ENCODE measurements at regions not wholly inside any gene's neighbourhood (a gene's known extent, or its start where the extent isn't known, plus 50 kb on each side); places are given as distances from the start of the nearest gene placed in this dataset.

DNA sequence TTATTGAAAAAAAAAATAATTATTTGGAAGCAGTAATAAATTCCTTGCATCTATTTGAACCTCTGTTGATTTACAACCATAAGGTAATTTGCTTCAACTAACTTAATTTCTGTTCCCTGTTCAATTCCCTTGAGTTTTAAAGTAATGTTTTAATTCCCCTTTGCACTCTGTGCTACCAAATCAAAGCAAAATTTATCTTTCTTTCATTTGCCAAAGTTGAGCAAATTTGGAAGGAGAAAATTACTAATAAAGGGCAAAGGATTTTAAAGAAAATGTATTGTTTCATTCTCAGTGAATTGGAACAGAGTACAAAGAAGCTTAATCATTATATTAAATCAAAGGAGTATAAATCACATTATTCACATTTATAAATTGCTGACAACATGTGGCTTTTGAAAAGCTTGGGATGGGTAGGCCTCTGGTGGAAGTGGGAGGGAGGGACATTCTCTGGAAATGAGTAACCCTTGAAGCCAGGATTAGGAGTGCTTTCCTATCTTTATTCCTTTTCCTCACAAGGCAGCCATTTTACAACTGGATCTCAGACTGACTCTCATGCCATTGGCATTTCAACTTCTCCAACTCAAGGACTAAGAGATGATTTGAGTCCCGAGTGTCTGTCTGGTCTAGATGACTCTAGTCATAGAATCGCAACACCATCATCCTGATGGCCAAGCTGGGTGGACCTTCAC lies 331.6 kb upstream of the DUSP10 start:
- DNase-seq (ENCODE audit: low read depth), result peak; percentile 95

DNA sequence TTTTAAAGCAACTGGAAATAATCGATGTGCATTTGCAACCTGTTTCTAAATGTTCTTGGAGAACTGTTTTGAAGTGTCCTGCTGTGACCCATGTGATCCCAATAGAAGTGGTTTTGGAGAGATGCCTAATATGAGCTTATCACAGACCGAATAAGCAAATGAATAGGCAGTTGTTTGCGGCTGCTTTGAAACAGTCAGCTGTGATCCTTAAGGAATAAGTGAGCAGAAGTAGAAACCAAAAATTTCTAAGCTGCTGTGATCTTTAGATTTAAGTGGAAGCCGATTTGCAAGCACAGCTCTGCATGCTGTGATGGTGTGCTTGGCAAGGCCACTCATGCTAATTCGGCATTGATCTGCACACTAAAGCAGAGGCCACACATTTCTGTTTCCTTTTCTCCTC lies 329.5 kb upstream of the DUSP10 start:
- H3K4me3 ChIP-seq (ENCODE audit: control insufficient read depth, low read depth, low read length), result no peak overlapping the region
- TF ChIP-seq, protein P1, sequence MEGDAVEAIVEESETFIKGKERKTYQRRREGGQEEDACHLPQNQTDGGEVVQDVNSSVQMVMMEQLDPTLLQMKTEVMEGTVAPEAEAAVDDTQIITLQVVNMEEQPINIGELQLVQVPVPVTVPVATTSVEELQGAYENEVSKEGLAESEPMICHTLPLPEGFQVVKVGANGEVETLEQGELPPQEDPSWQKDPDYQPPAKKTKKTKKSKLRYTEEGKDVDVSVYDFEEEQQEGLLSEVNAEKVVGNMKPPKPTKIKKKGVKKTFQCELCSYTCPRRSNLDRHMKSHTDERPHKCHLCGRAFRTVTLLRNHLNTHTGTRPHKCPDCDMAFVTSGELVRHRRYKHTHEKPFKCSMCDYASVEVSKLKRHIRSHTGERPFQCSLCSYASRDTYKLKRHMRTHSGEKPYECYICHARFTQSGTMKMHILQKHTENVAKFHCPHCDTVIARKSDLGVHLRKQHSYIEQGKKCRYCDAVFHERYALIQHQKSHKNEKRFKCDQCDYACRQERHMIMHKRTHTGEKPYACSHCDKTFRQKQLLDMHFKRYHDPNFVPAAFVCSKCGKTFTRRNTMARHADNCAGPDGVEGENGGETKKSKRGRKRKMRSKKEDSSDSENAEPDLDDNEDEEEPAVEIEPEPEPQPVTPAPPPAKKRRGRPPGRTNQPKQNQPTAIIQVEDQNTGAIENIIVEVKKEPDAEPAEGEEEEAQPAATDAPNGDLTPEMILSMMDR (conservative IDR thresholded peaks at IDR 0.05; ENCODE audit: control insufficient read depth, insufficient read depth, low read depth, low read length), result no peak
- peak; percentile 18 for DNase-seq (ENCODE audit: low read depth)

More for the DNA sequence above, 331.6 kb upstream of the DUSP10 start:
- no peak overlapping the region for H3K4me3 ChIP-seq (ENCODE audit: control insufficient read depth, low read depth, low read length)
- TF ChIP-seq, protein P1 (conservative IDR thresholded peaks at IDR 0.05; ENCODE audit: control insufficient read depth, insufficient read depth, low read depth, low read length), result peak; percentile 24

DNA sequence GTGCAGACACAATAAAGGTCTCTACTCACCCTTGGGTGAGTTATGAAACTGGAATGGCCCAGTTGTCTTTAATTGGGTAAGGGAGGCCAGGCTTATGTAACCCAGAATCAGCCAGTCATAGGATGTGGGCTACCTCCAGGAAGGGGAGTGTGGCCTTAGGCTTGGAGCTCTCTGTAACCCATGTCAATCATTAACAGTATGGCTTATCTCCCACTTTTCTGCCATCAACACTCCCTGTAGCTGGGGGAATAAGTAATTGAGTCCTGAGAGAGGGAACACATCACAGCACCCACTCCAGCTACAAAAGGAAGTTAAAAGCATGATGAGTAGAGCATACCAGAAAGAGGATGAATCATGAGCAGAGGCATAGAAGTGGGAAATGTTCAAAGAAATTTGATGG lies 327.0 kb upstream of the DUSP10 start:
- H3K4me3 ChIP-seq (ENCODE audit: control insufficient read depth, low read depth, low read length), result no peak overlapping the region
- TF ChIP-seq, protein P1 (conservative IDR thresholded peaks at IDR 0.05; ENCODE audit: control insufficient read depth, insufficient read depth, low read depth, low read length), result no peak
- peak; percentile 46 for DNase-seq (ENCODE audit: low read depth)

GRCh38 chr1:222068101-222068500 lies 326.2 kb upstream of the DUSP10 start:
- no peak overlapping the region for H3K4me3 ChIP-seq (ENCODE audit: control insufficient read depth, low read depth, low read length)
- no peak for DNase-seq (ENCODE audit: low read depth)
- TF ChIP-seq, protein P1 (conservative IDR thresholded peaks at IDR 0.05; ENCODE audit: control insufficient read depth, insufficient read depth, low read depth, low read length), result no peak

- H3K4me3 ChIP-seq (ENCODE audit: control insufficient read depth, low read depth, low read length), result no peak overlapping the region
- TF ChIP-seq, protein P1 (conservative IDR thresholded peaks at IDR 0.05; ENCODE audit: control insufficient read depth, insufficient read depth, low read depth, low read length), result no peak
- no peak for DNase-seq (ENCODE audit: low read depth)
These were observed 324.6 kb upstream of the DUSP10 start for GRCh38 chr1:222066539-222066938.

- H3K4me3 ChIP-seq (ENCODE audit: control insufficient read depth, low read depth, low read length), result no peak overlapping the region
- TF ChIP-seq, protein P1 (conservative IDR thresholded peaks at IDR 0.05; ENCODE audit: control insufficient read depth, insufficient read depth, low read depth, low read length), result no peak
- DNase-seq (ENCODE audit: low read depth), result no peak
These were observed 323.3 kb upstream of the DUSP10 start for GRCh38 chr1:222065234-222065633.

All from fibroblast of mammary gland (primary cell).